Pons (tissue), 1 donor: ENCODE measurements at regions not wholly inside any gene's neighbourhood (a gene's known extent, or its start where the extent isn't known, plus 50 kb on each side); places are given as distances from the start of the nearest gene placed in this dataset.

Experiments
- DNase-seq: peaks from one replicate; pipeline ENCODE4 v3.0.0-alpha.2; 2016; ENCODE audit warnings: low spot score

- no peak for DNase-seq
Measured at GRCh38 chr4:173924561-173924960, 358.9 kb downstream of the FBXO8 start.

- DNase-seq = no peak
Measured at GRCh38 chr4:173919861-173920260, 363.6 kb downstream of the FBXO8 start.

GRCh38 chr4:173919196-173919595 is 364.3 kb downstream of the FBXO8 start:
- no peak for DNase-seq

GRCh38 chr4:173917255-173917960 is 366.1 kb downstream of the FBXO8 start:
- no peak for DNase-seq

GRCh38 chr4:173913496-173913895 is 370.0 kb downstream of the FBXO8 start:
- DNase-seq = no peak

- DNase-seq = no peak
Measured at GRCh38 chr4:173912384-173912783, 371.1 kb downstream of the FBXO8 start.

- no peak for DNase-seq
Measured at GRCh38 chr4:173910891-173911290, 372.6 kb downstream of the FBXO8 start.

- peak; percentile 15 for DNase-seq
Measured at GRCh38 chr4:173909294-173909693, 374.2 kb downstream of the FBXO8 start.

GRCh38 chr4:173899813-173900212 is 369.8 kb upstream of the HAND2 start:
- DNase-seq = no peak

- no peak for DNase-seq
Measured at GRCh38 chr4:173891072-173891471, 361.0 kb upstream of the HAND2 start.

- DNase-seq = no peak
Measured at GRCh38 chr4:173883821-173884220, 353.8 kb upstream of the HAND2 start.

GRCh38 chr4:173880897-173881296 is 350.9 kb upstream of the HAND2 start:
- no peak for DNase-seq

- DNase-seq = no peak
Measured at GRCh38 chr4:173879509-173879908, 349.5 kb upstream of the HAND2 start.

GRCh38 chr4:173878701-173879100 is 348.7 kb upstream of the HAND2 start:
- no peak for DNase-seq

GRCh38 chr4:173871643-173872042 is 341.6 kb upstream of the HAND2 start:
- DNase-seq = no peak

GRCh38 chr4:173866322-173867026 is 336.4 kb upstream of the HAND2 start:
- no peak for DNase-seq

- DNase-seq = no peak
Measured at GRCh38 chr4:173862754-173863153, 332.7 kb upstream of the HAND2 start.

- DNase-seq = no peak
Measured at GRCh38 chr4:173860094-173860493, 330.1 kb upstream of the HAND2 start.

GRCh38 chr4:173859091-173859713 is 329.2 kb upstream of the HAND2 start:
- DNase-seq = no peak

- DNase-seq = no peak
Measured at GRCh38 chr4:173858471-173858870, 328.4 kb upstream of the HAND2 start.

- DNase-seq = no peak
Measured at GRCh38 chr4:173857828-173858227, 327.8 kb upstream of the HAND2 start.

- no peak for DNase-seq
Measured at GRCh38 chr4:173855015-173855414, 325.0 kb upstream of the HAND2 start.

GRCh38 chr4:173852775-173853174 is 322.7 kb upstream of the HAND2 start:
- DNase-seq = no peak
